SK-N-SH (cell line): ENCODE measurements at regions not wholly inside any gene's neighbourhood (a gene's known extent, or its start where the extent isn't known, plus 50 kb on each side); places are given as distances from the start of the nearest gene placed in this dataset.
"Not testable (repeated sequence)": the region's sequence is repeated elsewhere in the genome, so short reads cannot be mapped to it uniquely, and the experiment has no call there.

Experiments
- CTCF ChIA-PET: fragments of 300-600, 350-600 bp; formaldehyde crosslinking; extraction: SDS; loops from one replicate; lab custom pipeline; 2021; lab: Yijun Ruan, JAX
- POLR2A ChIA-PET: fragments of 350-600 bp; sonication (Branson Sonifier 250); formaldehyde crosslinking; extraction: SDS; loops from one replicate; lab custom pipeline; 2020; ENCODE audit warnings: antibody characterized with exemption, inconsistent platforms; lab: Yijun Ruan, JAX
- DNase-seq: peaks from one replicate; pipeline ENCODE4 v3.0.0; 2012
- H2AFZ ChIP-seq: fragments of 200-600 bp; sonication (generic); 2 replicates; pipeline ENCODE4 v1.8.1; 2016; ENCODE audit warnings: antibody characterized with exemption, mild to moderate bottlenecking, low read depth
- H3F3A ChIP-seq: fragments of 200-600 bp; sonication (generic); replicated peaks from 2 replicates; pipeline ENCODE3; 2016; ENCODE audit warnings: antibody characterized with exemption, mild to moderate bottlenecking; ENCODE audit not compliant: insufficient read depth
- H3K27ac ChIP-seq, 2 experiments: fragments of 200-500 bp in 1 of 2; fragments of 200-600 bp in 1 of 2; sonication (Bioruptor generic) in 1 of 2; sonication (generic), shearing (Covaris generic) in 1 of 2; 2 replicates each; pipeline versions ENCODE4 v1.5.1 to v1.6.1; 2014 to 2016; ENCODE audit warnings: low read depth in 2 of 2, inconsistent platforms in 1 of 2, low read length in 1 of 2, mild to moderate bottlenecking in 1 of 2, mixed read lengths in 1 of 2
- H3K27me3 ChIP-seq: fragments of 200-600 bp; sonication (generic), shearing (Covaris generic); 2 replicates; pipeline ENCODE4 v1.6.1; 2016; ENCODE audit warnings: mixed run types; ENCODE audit not compliant: insufficient read depth
- H3K36me3 ChIP-seq, 2 experiments: fragments of 200-500 bp in 1 of 2; fragments of 200-600 bp in 1 of 2; sonication (Bioruptor generic) in 1 of 2; sonication (generic) in 1 of 2; replicated peaks in 1 of 2; 2 replicates each; pipeline versions ENCODE3 to v1.5.1; 2014 to 2016; ENCODE audit warnings: low read length in 1 of 2, mild to moderate bottlenecking in 1 of 2; ENCODE audit not compliant: insufficient read depth in 2 of 2, control insufficient read depth in 1 of 2
- H3K4me1 ChIP-seq, 2 experiments: fragments of 200-500 bp in 1 of 2; fragments of 200-600 bp in 1 of 2; sonication (Bioruptor generic) in 1 of 2; sonication (generic), shearing (Covaris generic) in 1 of 2; 2 replicates each; pipeline versions ENCODE4 v1.5.1 to v1.6.1; 2014 to 2016; ENCODE audit warnings: low read depth in 1 of 2, low read length in 1 of 2, mixed run types in 1 of 2; ENCODE audit not compliant: insufficient read depth in 2 of 2, control insufficient read depth in 1 of 2
- H3K4me2 ChIP-seq: fragments of 200-600 bp; sonication (generic), shearing (Covaris generic); 2 replicates; pipeline ENCODE4 v1.6.1; 2017; ENCODE audit warnings: mixed run types
- H3K4me3 ChIP-seq, 2 experiments: fragments of 200-500 bp in 1 of 2; fragments of 200-600 bp in 1 of 2; sonication (Bioruptor generic) in 1 of 2; sonication (generic), shearing (Covaris generic) in 1 of 2; 2 replicates each; pipeline versions ENCODE4 v1.5.1 to v1.8.1; 2014 to 2016; ENCODE audit warnings: low read depth in 2 of 2, inconsistent platforms in 1 of 2, low read length in 1 of 2, mild to moderate bottlenecking in 1 of 2, mixed read lengths in 1 of 2, moderate library complexity in 1 of 2
- H3K79me2 ChIP-seq: fragments of 200-600 bp; sonication (generic); 2 replicates; pipeline ENCODE4 v1.8.1; 2017; ENCODE audit warnings: mild to moderate bottlenecking; ENCODE audit not compliant: insufficient read depth
- H3K9ac ChIP-seq: fragments of 200-600 bp; sonication (generic); 2 replicates; pipeline ENCODE4 v1.6.1; 2017; ENCODE audit warnings: mixed run types
- H3K9me2 ChIP-seq: fragments of 200-600 bp; sonication (generic); 2 replicates; pipeline ENCODE4 v1.6.1; 2017; ENCODE audit warnings: mixed run types
- H3K9me3 ChIP-seq: fragments of 200-600 bp; sonication (generic); 2 replicates; pipeline ENCODE4 v1.6.1; 2017; ENCODE audit warnings: mixed run types, mild to moderate bottlenecking, moderate library complexity
- H4K20me1 ChIP-seq: fragments of 200-600 bp; sonication (generic); 2 replicates; pipeline ENCODE4 v1.6.1; 2017; ENCODE audit warnings: mild to moderate bottlenecking, mixed run types; ENCODE audit not compliant: insufficient read depth
- EZH2phosphoT487 ChIP-seq: fragments of 200-600 bp; sonication (generic); IDR thresholded peaks from 2 replicates; pipeline ENCODE4 v1.6.1; 2017; ENCODE audit warnings: low read depth, mixed run types, mild to moderate bottlenecking, antibody characterized with exemption, moderate library complexity, borderline replicate concordance
- FOSL2 ChIP-seq: IDR thresholded peaks from 2 replicates; pipeline ENCODE4 v1.4.0; 2012; ENCODE audit warnings: low read depth, mild to moderate bottlenecking, moderate library complexity, borderline replicate concordance
- GABPA ChIP-seq: IDR thresholded peaks from 2 replicates; pipeline ENCODE4 v1.4.0; 2012; ENCODE audit warnings: low read depth, mild to moderate bottlenecking
- MEF2A ChIP-seq: IDR thresholded peaks from 2 replicates; pipeline ENCODE4 v1.4.0; 2012; ENCODE audit warnings: low read depth, borderline replicate concordance
- MXI1 ChIP-seq: IDR thresholded peaks from 2 replicates; pipeline ENCODE4 v1.6.1; 2012; ENCODE audit warnings: mild to moderate bottlenecking, low read depth, low read length, improper control_type of control experiment
- NFIC ChIP-seq: IDR thresholded peaks from 2 replicates; pipeline ENCODE4 v1.4.0; 2012; ENCODE audit warnings: borderline replicate concordance
- NRF1 ChIP-seq: IDR thresholded peaks from 2 replicates; pipeline ENCODE4 v1.6.1; 2012; ENCODE audit warnings: low read depth, mild to moderate bottlenecking, low read length
- POLR2AphosphoS5 ChIP-seq: IDR thresholded peaks from 2 replicates; pipeline ENCODE4 v1.6.1; 2012; ENCODE audit warnings: low read depth, low read length
- RFX5 ChIP-seq: IDR thresholded peaks from 2 replicates; pipeline ENCODE4 v1.6.1; 2012; ENCODE audit warnings: mild to moderate bottlenecking, improper control_type of control experiment, low read length
- TCF12 ChIP-seq: IDR thresholded peaks from 2 replicates; pipeline ENCODE4 v1.4.0; 2012
- TEAD4 ChIP-seq: IDR thresholded peaks from 2 replicates; pipeline ENCODE4 v1.4.0; 2012; ENCODE audit warnings: mild to moderate bottlenecking, borderline replicate concordance; ENCODE audit not compliant: insufficient read depth
- USF1 ChIP-seq: IDR thresholded peaks from 2 replicates; pipeline ENCODE4 v1.4.0; 2012; ENCODE audit warnings: low read depth, borderline replicate concordance
- YY1 ChIP-seq: IDR thresholded peaks from 2 replicates; pipeline ENCODE4 v1.4.0; 2012; ENCODE audit warnings: low read depth, mild to moderate bottlenecking
- ZBTB33 ChIP-seq: IDR thresholded peaks from 2 replicates; pipeline ENCODE4 v1.4.0; 2012; ENCODE audit warnings: low read depth, borderline replicate concordance
- WGBS: methylation state at CpG from one replicate; pipeline ENCODE4 v1.1.6; 2017; ENCODE audit warnings: low lambda C conversion rate; 5-methylcytosine and 5-hydroxymethylcytosine counted together

- no peak overlapping the region for H3K27ac ChIP-seq
These were observed 479.6 kb downstream of the TMEM135 start for GRCh38 chr11:87517351-87517750.

GRCh38 chr11:87507722-87508121 lies 470.0 kb downstream of the TMEM135 start:
- H3K27ac ChIP-seq, H2AFZ ChIP-seq, H3K79me2 ChIP-seq, H3K4me1 ChIP-seq, H3K27me3 ChIP-seq, POLR2A ChIA-PET, H3K9ac ChIP-seq, H3K36me3 ChIP-seq, H3K9me3 ChIP-seq, DNase-seq, H3K9me2 ChIP-seq, H3K4me2 ChIP-seq, H3K4me3 ChIP-seq, H3F3A ChIP-seq, CTCF ChIA-PET, H4K20me1 ChIP-seq: not testable (repeated sequence)
- WGBS = no CpG with 5 or more reads among the region's 2 CpGs

More at GRCh38 chr11:87517351-87517750, 479.6 kb downstream of the TMEM135 start:
- H3K9me3 ChIP-seq = no peaks in the 10 kb centered on the region
- no peaks in the 10 kb centered on the region for H3K27me3 ChIP-seq
- H3K4me1 ChIP-seq = no peaks in the 10 kb centered on the region
- POLR2A ChIA-PET = interaction anchor here (0.5 kb wide), 1 partner anchor 313 kb away, joined by 3 read pairs; no protein-coding TSS in a partner anchor
- CTCF ChIA-PET = no interaction called here
- no peaks in the 10 kb centered on the region for H3K9me2 ChIP-seq
- H3K4me3 ChIP-seq = no peak overlapping the region
- DNase-seq = no peak
- TF ChIP-seq ZBTB33 (no peak), POLR2AphosphoS5 (no peak), EZH2phosphoT487 (no peak), TEAD4 (no peak), RFX5 (no peak), GABPA (no peak), NFIC (no peak), NRF1 (no peak), YY1 (no peak), MXI1 (no peak), USF1 (no peak), MEF2A (no peak), FOSL2 (no peak), TCF12 (no peak)
- no peak overlapping the region for H3K4me2 ChIP-seq
- no peaks in the 10 kb centered on the region for H3F3A ChIP-seq
- no peaks in the 10 kb centered on the region for H4K20me1 ChIP-seq
- no peak overlapping the region for H3K9ac ChIP-seq
- no peaks in the 10 kb centered on the region for H3K36me3 ChIP-seq
- H2AFZ ChIP-seq = no peak overlapping the region
- H3K79me2 ChIP-seq = no peaks in the 10 kb centered on the region

DNA sequence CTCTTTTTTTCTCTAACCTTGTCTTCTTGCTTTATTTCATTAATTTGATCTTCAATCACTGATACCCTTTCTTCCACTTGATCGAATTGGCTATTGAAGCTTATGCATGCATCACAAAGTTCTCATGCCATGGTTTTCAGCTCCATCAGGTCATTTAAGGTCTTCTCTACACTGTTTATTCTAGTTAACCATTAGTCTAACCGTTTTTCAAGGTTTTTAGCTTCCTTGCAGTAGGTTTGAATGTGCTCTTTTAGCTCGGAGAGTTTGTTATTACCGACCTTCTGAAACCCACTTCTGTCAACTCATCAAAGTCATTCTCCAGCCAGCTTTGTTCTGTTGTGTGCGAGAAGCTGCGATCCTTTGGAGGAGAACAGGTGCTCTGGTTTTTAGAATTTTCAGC lies 469.2 kb downstream of the TMEM135 start:
- H3F3A ChIP-seq, H3K36me3 ChIP-seq, H2AFZ ChIP-seq, H4K20me1 ChIP-seq, H3K79me2 ChIP-seq, H3K4me3 ChIP-seq, H3K9me2 ChIP-seq, H3K9ac ChIP-seq, H3K9me3 ChIP-seq, H3K4me2 ChIP-seq, H3K4me1 ChIP-seq, POLR2A ChIA-PET, H3K27ac ChIP-seq, H3K27me3 ChIP-seq, CTCF ChIA-PET, DNase-seq: not testable (repeated sequence)
- 25% methylated on average over 6 of the region's 6 CpGs for WGBS
